ENCODE measurements at regions not wholly inside any gene's neighbourhood (a gene's known extent, or its start where the extent isn't known, plus 50 kb on each side); places are given as distances from the start of the nearest gene placed in this dataset.

DNA sequence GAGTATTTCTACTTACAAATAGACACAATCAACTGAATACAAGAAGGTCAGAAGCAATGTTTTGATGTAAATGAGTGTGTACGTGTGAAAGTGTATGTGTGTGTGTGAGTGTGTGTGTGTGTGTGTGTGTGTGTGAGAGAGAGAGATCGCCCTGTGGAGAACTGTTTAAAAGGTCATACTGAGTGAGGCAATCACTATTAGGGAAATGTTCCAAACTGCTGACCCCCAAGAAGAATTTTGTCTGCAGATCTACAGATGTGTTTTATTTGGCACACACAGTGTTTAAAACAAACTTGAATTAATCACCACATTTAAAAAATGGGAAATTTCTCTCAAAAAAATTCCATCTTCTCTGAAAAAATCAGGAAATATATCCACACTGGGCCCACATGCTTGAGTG is 1069.1 kb downstream of the SLC6A15 start:
- Histone ChIP-seq H3K4me3 (no peak overlapping the region), H3K36me3 (no peaks in the 10 kb centered on the region), H3K27me3 (no peaks in the 10 kb centered on the region), H3K27ac (no peak overlapping the region), H3K4me1 (no peaks in the 10 kb centered on the region), H3K9me3 (no peaks in the 10 kb centered on the region)
- TF ChIP-seq POLR2AphosphoS5 (IDR thresholded peaks at IDR 0.05) (no peak), EP300 (IDR thresholded peaks at IDR 0.05) (no peak), POLR2A (IDR thresholded peaks at IDR 0.05) (no peak), CTCF (IDR thresholded peaks at IDR 0.05) (no peak)
- WGBS, 2 donors, result 65 to 67% methylated on average over 2 of the region's 2 CpGs
- DNase-seq, result no peak
- intact Hi-C loops (cut with DNase I), result no loop called here

- TF ChIP-seq EP300 (IDR thresholded peaks at IDR 0.05), result no peak
- no peak for TF ChIP-seq CTCF (IDR thresholded peaks at IDR 0.05)
- TF ChIP-seq POLR2AphosphoS5 (IDR thresholded peaks at IDR 0.05), result no peak
- TF ChIP-seq POLR2A (IDR thresholded peaks at IDR 0.05), result no peak
- WGBS, 2 donors, result 58 to 68% methylated on average over 2 of the region's 2 CpGs
- H3K4me3 ChIP-seq, result no peak overlapping the region
- H3K4me1 ChIP-seq, result no peaks in the 10 kb centered on the region
- intact Hi-C loops (cut with DNase I), result no loop called here
- H3K36me3 ChIP-seq, result no peaks in the 10 kb centered on the region
- DNase-seq, result no peak
- H3K9me3 ChIP-seq, result no peaks in the 10 kb centered on the region
- no peaks in the 10 kb centered on the region for H3K27me3 ChIP-seq
- H3K27ac ChIP-seq, result no peak overlapping the region
Observed at GRCh38 chr12:83841620-83842019, 1071.0 kb downstream of the SLC6A15 start.

GRCh38 chr12:83827860-83828259 is 1084.7 kb downstream of the SLC6A15 start:
- intact Hi-C loops (cut with DNase I), result loop anchor here (10.0 kb wide), 1 partner anchor 513 kb away; no protein-coding TSS in a partner anchor
- no peaks in the 10 kb centered on the region for H3K36me3 ChIP-seq
- H3K4me3 ChIP-seq, result no peak overlapping the region
- WGBS, 2 donors, result 22 to 33% methylated on average over 2 of the region's 2 CpGs
- H3K4me1 ChIP-seq, result no peaks in the 10 kb centered on the region
- H3K9me3 ChIP-seq, result no peaks in the 10 kb centered on the region
- H3K27me3 ChIP-seq, result no peaks in the 10 kb centered on the region
- no peak for DNase-seq
- H3K27ac ChIP-seq, result no peak overlapping the region
- TF ChIP-seq POLR2A (IDR thresholded peaks at IDR 0.05), result no peak
- TF ChIP-seq POLR2AphosphoS5 (IDR thresholded peaks at IDR 0.05), result no peak
- no peak for TF ChIP-seq CTCF (IDR thresholded peaks at IDR 0.05)
- TF ChIP-seq EP300 (IDR thresholded peaks at IDR 0.05), result no peak

GRCh38 chr12:83827193-83827592 is 1085.4 kb downstream of the SLC6A15 start:
- no peaks in the 10 kb centered on the region for H3K27me3 ChIP-seq
- no peaks in the 10 kb centered on the region for H3K36me3 ChIP-seq
- no peak overlapping the region for H3K4me3 ChIP-seq
- 51 to 73% methylated on average over 2 of the region's 2 CpGs for WGBS, 2 donors
- H3K9me3 ChIP-seq, result no peaks in the 10 kb centered on the region
- no peak for TF ChIP-seq POLR2AphosphoS5 (IDR thresholded peaks at IDR 0.05)
- TF ChIP-seq POLR2A (IDR thresholded peaks at IDR 0.05), result no peak
- no peak for TF ChIP-seq CTCF (IDR thresholded peaks at IDR 0.05)
- TF ChIP-seq EP300 (IDR thresholded peaks at IDR 0.05), result no peak
- no peaks in the 10 kb centered on the region for H3K4me1 ChIP-seq
- intact Hi-C loops (cut with DNase I), result loop anchor here (10.0 kb wide), 1 partner anchor 512 kb away; no protein-coding TSS in a partner anchor
- DNase-seq, result no peak
- H3K27ac ChIP-seq, result no peak overlapping the region

- no peak overlapping the region for H3K4me3 ChIP-seq
- no peak for DNase-seq
- no peaks in the 10 kb centered on the region for H3K4me1 ChIP-seq
- no peaks in the 10 kb centered on the region for H3K9me3 ChIP-seq
- no peak overlapping the region for H3K27ac ChIP-seq
- no peak for TF ChIP-seq POLR2AphosphoS5 (IDR thresholded peaks at IDR 0.05)
- TF ChIP-seq EP300 (IDR thresholded peaks at IDR 0.05), result no peak
- no peak for TF ChIP-seq POLR2A (IDR thresholded peaks at IDR 0.05)
- peak in 1 of 4 experiments; percentile 11 for TF ChIP-seq CTCF (IDR thresholded peaks at IDR 0.05)
- H3K27me3 ChIP-seq, result no peaks in the 10 kb centered on the region
- intact Hi-C loops (cut with DNase I), result loop anchor here (10.0 kb wide), 1 partner anchor 511 kb away; no protein-coding TSS in a partner anchor
- H3K36me3 ChIP-seq, result no peaks in the 10 kb centered on the region
Observed at GRCh38 chr12:83826112-83826511, 1086.5 kb downstream of the SLC6A15 start.

Measured in sigmoid colon (tissue), 6 donors.